Caki2 (cell line): ENCODE measurements at regions not wholly inside any gene's neighbourhood (a gene's known extent, or its start where the extent isn't known, plus 50 kb on each side); places are given as distances from the start of the nearest gene placed in this dataset.

ENCODE experiments used
- DNase-seq: peaks from one replicate; pipeline ENCODE4 v3.0.0-alpha.2; 2015; ENCODE audit warnings: low read depth
- in situ Hi-C: cut with HindIII; loops from 2 replicates; pipeline ENCODE4 v1.10.0; 2016; ENCODE audit warnings: low sequenced_read_pairs, low pct_unique_long_range_greater_than_20kb, mixed read lengths

DNA sequence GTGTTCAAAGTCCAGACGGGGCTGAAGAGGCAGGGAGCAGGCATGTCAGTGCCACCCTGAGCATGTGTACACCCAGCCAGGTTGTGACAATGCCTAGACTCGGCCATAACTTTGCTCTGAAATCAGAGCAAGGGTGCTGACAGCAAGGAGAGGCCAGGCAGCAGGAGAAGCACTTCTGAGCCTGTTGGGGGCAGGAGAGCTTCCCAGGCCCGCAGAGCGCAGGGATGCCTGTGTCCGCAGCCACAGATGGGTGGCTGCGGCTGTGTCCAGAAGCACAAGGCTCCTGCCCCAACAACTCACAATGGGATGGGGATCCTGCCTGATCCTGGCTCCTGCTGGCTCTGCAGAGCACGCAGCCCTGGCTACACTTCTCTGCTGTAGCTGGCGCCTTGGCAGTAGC lies 373.9 kb downstream of the CHSY3 start:
- in situ Hi-C loops = no loop called here
- no peak for DNase-seq

- in situ Hi-C loops = no loop called here
- DNase-seq = no peak
Observed at GRCh38 chr5:130277522-130277921, 373.3 kb downstream of the CHSY3 start.

GRCh38 chr5:130277002-130277401 lies 372.7 kb downstream of the CHSY3 start:
- in situ Hi-C loops = no loop called here
- DNase-seq = no peak

DNA sequence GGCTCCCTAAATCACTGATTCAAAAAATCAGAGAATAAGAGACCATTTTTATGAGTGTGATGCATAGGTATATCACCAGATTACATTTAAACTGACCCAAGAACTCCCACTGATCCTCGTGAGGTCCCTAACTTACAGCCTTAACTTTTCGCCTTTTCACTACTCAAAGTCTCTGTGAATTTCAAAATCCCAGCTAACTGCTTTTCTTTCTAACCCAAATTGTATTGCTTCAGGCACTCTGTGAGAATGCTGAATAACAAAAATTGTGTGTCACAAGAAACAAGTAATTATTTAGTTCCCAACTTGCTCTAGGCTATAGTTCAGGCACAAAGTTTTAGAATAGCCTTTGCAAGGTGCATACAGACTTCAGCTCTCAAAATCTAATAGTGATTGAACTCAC lies 368.6 kb downstream of the CHSY3 start:
- in situ Hi-C loops = no loop called here
- no peak for DNase-seq

GRCh38 chr5:130270786-130271185 lies 366.5 kb downstream of the CHSY3 start:
- in situ Hi-C loops = no loop called here
- DNase-seq = no peak

- DNase-seq = no peak
- in situ Hi-C loops = no loop called here
Observed at GRCh38 chr5:130268489-130268888, 364.2 kb downstream of the CHSY3 start.

DNA sequence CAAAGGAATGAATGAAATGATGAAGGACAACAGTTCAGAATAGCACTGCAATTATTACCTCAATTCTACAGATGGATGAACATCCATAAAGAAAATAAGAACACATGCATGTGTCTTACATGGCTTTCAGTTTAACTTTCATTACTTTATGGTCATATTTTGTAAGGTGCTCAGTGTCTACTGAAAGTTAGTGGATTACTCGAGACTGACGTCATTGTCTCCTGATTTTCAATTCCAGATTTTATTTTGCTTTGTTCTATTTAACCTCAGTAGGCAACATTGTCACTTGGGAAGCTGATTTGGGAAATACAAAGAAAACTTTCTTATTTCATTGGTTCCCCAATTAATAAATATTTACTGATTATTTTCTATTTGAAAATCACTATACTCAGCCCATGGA lies 363.7 kb downstream of the CHSY3 start:
- in situ Hi-C loops = no loop called here
- DNase-seq = no peak

DNA sequence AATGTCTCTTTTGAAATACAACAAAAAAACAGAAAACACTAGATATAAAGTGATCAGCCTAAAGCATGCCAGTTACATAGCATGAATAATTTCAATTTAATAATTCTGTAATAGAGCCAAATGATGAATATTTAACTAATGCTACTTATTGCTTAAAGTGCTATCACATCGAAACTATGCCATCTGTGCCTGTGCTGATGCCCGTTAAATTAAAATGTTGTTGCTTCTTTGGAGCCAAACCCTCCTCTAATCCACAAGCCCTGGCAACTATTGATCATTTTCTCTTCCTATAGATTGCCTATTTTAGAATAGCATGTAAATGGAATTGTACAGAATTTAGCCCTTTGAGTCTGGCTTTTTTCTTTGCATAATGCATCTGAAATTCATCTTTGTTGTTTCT lies 356.2 kb downstream of the CHSY3 start:
- no peak for DNase-seq
- in situ Hi-C loops = no loop called here

DNA sequence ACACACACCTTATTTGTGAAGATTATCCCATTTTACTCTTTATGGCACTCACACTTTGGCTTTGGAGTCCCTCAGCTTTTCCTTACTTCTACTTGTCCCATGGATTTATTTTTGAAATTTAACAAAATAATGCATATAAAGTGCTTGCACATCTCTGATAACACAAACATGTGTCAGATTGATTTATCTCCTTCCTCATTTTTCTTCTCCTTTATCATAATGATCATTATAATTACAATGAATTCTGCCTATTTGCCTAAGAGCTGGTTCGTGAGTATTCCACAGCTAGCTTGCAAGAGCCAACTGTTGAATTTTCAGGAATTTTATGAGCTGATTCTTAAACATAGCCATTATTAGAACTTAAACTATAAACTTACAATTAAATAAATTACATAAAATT lies 347.7 kb downstream of the CHSY3 start:
- DNase-seq = no peak
- in situ Hi-C loops = no loop called here

- DNase-seq = no peak
- in situ Hi-C loops = no loop called here
Observed at GRCh38 chr5:130243641-130244040, 339.4 kb downstream of the CHSY3 start.

GRCh38 chr5:130237721-130238120 lies 333.5 kb downstream of the CHSY3 start:
- no peak for DNase-seq
- in situ Hi-C loops = no loop called here
